Skeletal muscle tissue (tissue), 3 donors: ENCODE measurements at regions not wholly inside any gene's neighbourhood (a gene's known extent, or its start where the extent isn't known, plus 50 kb on each side); places are given as distances from the start of the nearest gene placed in this dataset.
"Not testable (repeated sequence)": the region's sequence is repeated elsewhere in the genome, so short reads cannot be mapped to it uniquely, and the experiment has no call there.

Source experiments
- H3K27ac ChIP-seq: one replicate; pipeline ENCODE4 v1.7.0; 2013; ENCODE audit warnings: mild to moderate bottlenecking, low read depth, low read length, inconsistent platforms
- H3K27me3 ChIP-seq, 3 donors: one replicate each; pipeline ENCODE4 v1.7.0; 2013; ENCODE audit warnings: low read length in 3 of 3; ENCODE audit not compliant: control insufficient read depth in 3 of 3, insufficient read depth in 3 of 3
- H3K36me3 ChIP-seq, 3 donors: one replicate each; pipeline ENCODE4 v1.7.0; 2013; ENCODE audit warnings: low read length in 3 of 3; ENCODE audit not compliant: control insufficient read depth in 3 of 3, insufficient read depth in 3 of 3
- H3K4me1 ChIP-seq, 3 donors: one replicate each; pipeline ENCODE4 v1.7.0; 2013; ENCODE audit warnings: low read length in 3 of 3, mild to moderate bottlenecking in 3 of 3; ENCODE audit not compliant: control insufficient read depth in 3 of 3, insufficient read depth in 3 of 3
- H3K4me3 ChIP-seq, 3 donors: one replicate each; pipeline ENCODE4 v1.7.0; 2013; ENCODE audit warnings: low read length in 3 of 3
- H3K9ac ChIP-seq, 3 donors: one replicate each; pipeline ENCODE4 v1.7.0; 2013; ENCODE audit warnings: low read length in 3 of 3, mild to moderate bottlenecking in 3 of 3, moderate library complexity in 2 of 3, low read depth in 1 of 3
- H3K9me3 ChIP-seq, 3 donors: one replicate each; pipeline ENCODE4 v1.7.0; 2013; ENCODE audit warnings: low read length in 3 of 3; ENCODE audit not compliant: control insufficient read depth in 3 of 3
- donor health status: Osteomylitis.

DNA sequence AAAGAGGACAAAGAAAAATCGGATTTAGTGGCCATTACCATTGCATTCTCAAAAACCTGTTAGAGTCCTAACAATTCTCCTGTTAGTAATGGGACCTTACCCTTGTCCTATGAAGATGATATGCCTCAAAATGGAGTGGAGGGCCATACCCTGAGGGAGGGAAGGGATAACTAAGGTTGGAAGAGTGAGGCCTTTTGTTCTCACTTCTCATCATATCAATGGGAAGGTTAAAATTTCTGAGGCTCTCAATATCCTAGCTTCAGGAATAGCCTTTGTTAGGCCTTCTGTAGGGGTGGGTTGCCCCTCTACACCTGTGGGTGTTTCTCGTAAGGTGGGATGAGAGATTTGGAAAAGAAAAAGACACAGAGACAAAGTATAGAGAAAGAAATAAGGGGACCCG lies 109.4 kb upstream of the SGIP1 start:
- H3K27me3 ChIP-seq, H3K9me3 ChIP-seq, H3K4me1 ChIP-seq, H3K4me3 ChIP-seq, H3K27ac ChIP-seq, H3K9ac ChIP-seq, H3K36me3 ChIP-seq: not testable (repeated sequence)

DNA sequence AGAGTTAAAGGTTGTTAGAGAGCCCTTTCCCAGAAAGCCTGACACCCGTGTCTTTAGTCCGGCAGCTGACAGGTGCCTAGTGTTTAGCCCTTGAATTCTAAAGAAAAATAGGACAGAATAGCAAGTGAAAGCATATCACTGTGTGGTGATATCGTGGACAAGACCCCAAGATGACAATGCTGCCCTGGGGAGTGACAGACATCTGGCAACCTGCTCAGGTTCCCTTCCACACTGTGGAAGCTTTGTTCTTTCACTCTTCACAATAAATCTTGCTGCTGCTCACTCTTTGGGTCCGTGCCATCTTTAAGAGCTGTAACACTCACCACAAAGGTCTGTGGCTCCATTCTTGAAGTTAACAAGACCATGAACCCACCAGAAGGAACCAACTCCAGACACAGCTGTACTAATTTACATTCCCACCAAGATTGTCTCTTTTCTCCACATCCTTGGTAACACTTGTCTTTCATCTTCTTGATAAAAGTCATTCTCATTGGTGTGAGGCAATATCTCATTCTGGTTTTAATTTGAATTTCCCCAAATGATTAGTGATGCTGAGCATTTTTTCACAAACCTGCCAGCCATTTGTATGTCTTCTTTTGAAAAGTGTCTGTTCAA lies 107.6 kb upstream of the SGIP1 start:
- H3K36me3 ChIP-seq, result no peaks in the 10 kb centered on the region
- peaks cover 0 to 7% (median 7%) of the 10 kb centered on the region in 3 donors for H3K9me3 ChIP-seq
- peak overlapping the region in 1 of 3 donors; percentile 35 for H3K4me3 ChIP-seq

GRCh38 chr1:66430815-66431214 lies 103.1 kb upstream of the SGIP1 start:
- not testable (repeated sequence) for H3K9ac ChIP-seq, H3K9me3 ChIP-seq, H3K36me3 ChIP-seq, H3K27ac ChIP-seq, H3K4me3 ChIP-seq, H3K27me3 ChIP-seq, H3K4me1 ChIP-seq

More for the DNA sequence above, 107.6 kb upstream of the SGIP1 start:
- no peaks in the 10 kb centered on the region for H3K4me1 ChIP-seq
- no peak overlapping the region for H3K27ac ChIP-seq
- no peak overlapping the region for H3K9ac ChIP-seq
- no peaks in the 10 kb centered on the region for H3K27me3 ChIP-seq

DNA sequence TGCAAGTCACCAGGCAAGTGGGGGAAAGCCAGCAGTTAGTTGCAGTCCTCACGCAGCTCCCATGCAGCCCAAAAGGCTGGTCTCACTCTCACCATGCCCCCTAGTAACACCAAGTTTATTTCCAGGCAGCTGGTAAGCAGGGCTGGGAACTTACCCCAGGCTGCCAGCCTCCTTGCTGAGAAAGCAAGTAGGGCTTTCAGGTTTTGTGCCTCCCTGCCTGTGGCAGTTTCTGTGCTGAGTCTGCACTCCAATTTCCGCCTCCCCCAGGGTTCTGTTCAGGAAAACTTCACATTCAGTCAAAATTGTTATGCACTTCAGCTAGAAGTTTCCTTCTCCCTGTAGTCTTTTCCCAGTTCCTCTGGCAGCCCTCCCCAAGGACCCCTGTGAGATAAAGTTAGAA lies 102.0 kb upstream of the SGIP1 start:
- Histone ChIP-seq H3K9ac (no peak overlapping the region), H3K4me3 (no peak overlapping the region), H3K36me3 (no peaks in the 10 kb centered on the region), H3K27ac (no peak overlapping the region), H3K27me3 (no peaks in the 10 kb centered on the region), H3K4me1 (no peaks in the 10 kb centered on the region), H3K9me3 (peaks cover 0 to 7% (median 7%) of the 10 kb centered on the region in 3 donors)

DNA sequence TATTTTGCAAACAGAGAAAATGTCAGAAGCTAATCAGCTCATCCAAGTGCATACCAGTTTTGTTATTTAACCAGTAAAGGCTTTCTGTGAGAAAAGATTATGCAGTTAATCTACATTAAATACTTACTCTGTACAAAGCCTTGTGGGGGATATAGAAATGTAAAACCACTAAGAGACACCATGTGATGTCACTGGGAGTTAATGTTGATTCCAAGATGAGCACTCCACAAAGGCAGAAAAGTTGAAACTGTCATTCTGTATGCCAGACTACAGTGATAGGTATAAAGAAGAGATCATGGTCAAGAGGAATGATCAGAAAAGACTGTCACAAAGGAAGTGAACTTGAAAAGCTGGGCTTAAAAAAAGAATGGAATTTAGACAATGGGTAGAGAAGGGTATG lies 100.3 kb upstream of the SGIP1 start:
- Histone ChIP-seq H3K4me3 (no peak overlapping the region), H3K27ac (no peak overlapping the region), H3K4me1 (no peaks in the 10 kb centered on the region), H3K9ac (no peak overlapping the region), H3K9me3 (peaks cover 0 to 3% (median 2%) of the 10 kb centered on the region in 3 donors), H3K36me3 (no peaks in the 10 kb centered on the region), H3K27me3 (no peaks in the 10 kb centered on the region)

DNA sequence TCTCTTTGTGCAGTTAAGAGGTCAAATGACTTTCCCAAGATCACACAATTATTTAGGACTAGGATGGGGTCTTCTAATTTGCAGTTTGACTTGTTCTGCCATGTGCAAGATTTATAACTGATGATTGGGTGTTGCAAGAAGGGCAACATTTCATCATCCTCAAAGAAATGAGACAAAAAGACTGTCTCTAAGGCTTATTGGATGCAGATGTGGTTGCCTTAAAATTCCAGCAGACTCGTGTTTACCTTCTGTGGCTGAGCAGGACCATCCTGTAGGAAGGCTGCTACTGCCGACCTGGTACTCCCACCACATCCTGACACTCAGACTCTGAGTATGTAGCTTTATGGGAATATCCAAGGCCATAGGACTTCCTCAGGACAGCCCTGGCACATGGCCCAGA lies 99.9 kb upstream of the SGIP1 start:
- Histone ChIP-seq H3K9ac (no peak overlapping the region), H3K36me3 (no peaks in the 10 kb centered on the region), H3K9me3 (peaks cover 0 to 3% (median 2%) of the 10 kb centered on the region in 3 donors), H3K4me1 (no peaks in the 10 kb centered on the region), H3K27me3 (no peaks in the 10 kb centered on the region), H3K27ac (no peak overlapping the region), H3K4me3 (no peak overlapping the region)

- Histone ChIP-seq H3K4me3 (no peak overlapping the region), H3K27ac (no peak overlapping the region), H3K9me3 (peaks cover 0 to 1% (median 0%) of the 10 kb centered on the region in 3 donors), H3K36me3 (no peaks in the 10 kb centered on the region), H3K4me1 (no peaks in the 10 kb centered on the region), H3K9ac (no peak overlapping the region), H3K27me3 (no peaks in the 10 kb centered on the region)
Observed at GRCh38 chr1:66435541-66435940, 98.4 kb upstream of the SGIP1 start.

- Histone ChIP-seq H3K27ac (no peak overlapping the region), H3K9ac (no peak overlapping the region), H3K4me3 (no peak overlapping the region), H3K36me3 (no peaks in the 10 kb centered on the region), H3K27me3 (no peaks in the 10 kb centered on the region), H3K9me3 (no peaks in the 10 kb centered on the region), H3K4me1 (no peaks in the 10 kb centered on the region)
Observed at GRCh38 chr1:66436378-66437135, 97.4 kb upstream of the SGIP1 start.

DNA sequence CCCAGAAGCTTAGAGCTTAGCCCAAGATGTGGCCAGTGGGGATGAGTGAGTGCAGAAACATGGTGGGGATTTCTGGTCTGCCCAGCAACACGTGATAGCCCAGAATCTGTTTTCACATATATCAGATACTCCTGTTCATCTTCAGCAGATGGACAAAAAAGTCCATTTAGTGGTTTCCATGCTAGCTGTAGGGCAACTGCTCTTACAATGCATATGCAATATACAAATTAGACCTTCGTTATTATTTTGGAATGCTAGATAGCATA lies 96.9 kb upstream of the SGIP1 start:
- Histone ChIP-seq H3K27ac (no peak overlapping the region), H3K4me1 (no peaks in the 10 kb centered on the region), H3K9me3 (no peaks in the 10 kb centered on the region), H3K9ac (no peak overlapping the region), H3K4me3 (no peak overlapping the region), H3K27me3 (no peaks in the 10 kb centered on the region), H3K36me3 (no peaks in the 10 kb centered on the region)

DNA sequence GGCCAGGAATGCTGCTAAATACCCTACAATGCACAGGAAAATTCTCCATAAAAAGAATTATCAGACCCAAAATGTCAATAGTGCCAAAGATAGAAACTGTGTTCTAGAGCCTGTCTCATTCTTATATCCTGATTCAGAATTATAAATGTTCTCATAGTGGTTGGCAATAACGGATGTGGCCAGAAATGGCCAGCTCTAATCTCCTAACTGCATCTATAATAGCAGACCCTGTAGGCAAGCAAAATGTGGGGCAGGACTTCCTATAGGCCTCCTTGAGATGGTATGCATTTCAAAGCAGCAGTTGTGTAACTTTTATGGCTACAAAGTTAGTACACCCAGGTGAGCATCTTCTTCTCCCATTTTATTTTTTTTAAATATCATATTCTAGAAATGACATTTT lies 95.9 kb upstream of the SGIP1 start:
- no peak overlapping the region for H3K9ac ChIP-seq
- H3K27me3 ChIP-seq, result no peaks in the 10 kb centered on the region
- H3K36me3 ChIP-seq, result no peaks in the 10 kb centered on the region
- H3K27ac ChIP-seq, result no peak overlapping the region
- no peak overlapping the region for H3K4me3 ChIP-seq
- no peaks in the 10 kb centered on the region for H3K9me3 ChIP-seq
- no peaks in the 10 kb centered on the region for H3K4me1 ChIP-seq
